ENCODE measurements at regions not wholly inside any gene's neighbourhood (a gene's known extent, or its start where the extent isn't known, plus 50 kb on each side); places are given as distances from the start of the nearest gene placed in this dataset.

DNA sequence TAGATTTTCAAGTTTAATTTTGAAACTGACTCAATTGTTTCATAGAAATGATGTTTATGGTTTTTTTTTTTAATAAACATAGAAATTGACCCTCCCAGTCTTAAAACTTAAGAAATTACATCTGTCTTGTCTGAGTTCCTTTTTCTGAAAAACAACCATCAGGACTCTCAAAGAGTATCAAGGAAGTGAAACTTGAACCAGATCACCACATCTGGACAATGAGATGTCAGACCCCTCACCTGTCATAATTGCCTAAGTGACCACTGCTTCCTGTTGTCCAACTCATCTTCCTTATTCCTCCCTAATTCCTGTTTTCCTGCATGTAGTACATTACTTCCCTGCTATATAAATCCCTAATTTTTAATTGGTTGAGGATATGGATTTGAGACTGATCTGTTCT lies 441.5 kb upstream of the ARHGEF26 start:
- DNase-seq (ENCODE audit: low read depth in 1 of 2, low spot score in 1 of 2) (no peak), ATAC-seq (no peak), FAIRE-seq (no peak)
- H3K4me2 ChIP-seq, result no peak overlapping the region
- POLR2A ChIA-PET, result no interaction called here
- H3K27ac ChIP-seq, result no peak overlapping the region
- TF ChIP-seq HOXA7 (CRISPR knock-in tag; IDR thresholded peaks at IDR 0.05) (no peak), KDM1A (IDR thresholded peaks at IDR 0.05; ENCODE audit: low read depth) (no peak), USF2 (IDR thresholded peaks at IDR 0.05) (no peak), FOXS1 (CRISPR knock-in tag; IDR thresholded peaks at IDR 0.05) (no peak), CBX8 (IDR thresholded peaks at IDR 0.05) (no peak), RCOR1 (IDR thresholded peaks at IDR 0.05; ENCODE audit: low read depth, low read length) (no peak), NR3C1 (IDR thresholded peaks at IDR 0.05) (no peak), EP300 (IDR thresholded peaks at IDR 0.05) (no peak), HDAC2 (IDR thresholded peaks at IDR 0.05) (no peak), HEYL (CRISPR knock-in tag; IDR thresholded peaks at IDR 0.05) (no peak), FOSB (CRISPR knock-in tag; IDR thresholded peaks at IDR 0.05) (no peak)
- TF ChIP-seq, protein P1, sequence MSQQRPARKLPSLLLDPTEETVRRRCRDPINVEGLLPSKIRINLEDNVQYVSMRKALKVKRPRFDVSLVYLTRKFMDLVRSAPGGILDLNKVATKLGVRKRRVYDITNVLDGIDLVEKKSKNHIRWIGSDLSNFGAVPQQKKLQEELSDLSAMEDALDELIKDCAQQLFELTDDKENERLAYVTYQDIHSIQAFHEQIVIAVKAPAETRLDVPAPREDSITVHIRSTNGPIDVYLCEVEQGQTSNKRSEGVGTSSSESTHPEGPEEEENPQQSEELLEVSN (IDR thresholded peaks at IDR 0.05; ENCODE audit: borderline replicate concordance, low read depth), result no peak
- TF ChIP-seq, protein P2, sequence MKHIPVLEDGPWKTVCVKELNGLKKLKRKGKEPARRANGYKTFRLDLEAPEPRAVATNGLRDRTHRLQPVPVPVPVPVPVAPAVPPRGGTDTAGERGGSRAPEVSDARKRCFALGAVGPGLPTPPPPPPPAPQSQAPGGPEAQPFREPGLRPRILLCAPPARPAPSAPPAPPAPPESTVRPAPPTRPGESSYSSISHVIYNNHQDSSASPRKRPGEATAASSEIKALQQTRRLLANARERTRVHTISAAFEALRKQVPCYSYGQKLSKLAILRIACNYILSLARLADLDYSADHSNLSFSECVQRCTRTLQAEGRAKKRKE (CRISPR knock-in tag; IDR thresholded peaks at IDR 0.05; ENCODE audit: low read depth), result no peak
- TF ChIP-seq, protein P3, sequence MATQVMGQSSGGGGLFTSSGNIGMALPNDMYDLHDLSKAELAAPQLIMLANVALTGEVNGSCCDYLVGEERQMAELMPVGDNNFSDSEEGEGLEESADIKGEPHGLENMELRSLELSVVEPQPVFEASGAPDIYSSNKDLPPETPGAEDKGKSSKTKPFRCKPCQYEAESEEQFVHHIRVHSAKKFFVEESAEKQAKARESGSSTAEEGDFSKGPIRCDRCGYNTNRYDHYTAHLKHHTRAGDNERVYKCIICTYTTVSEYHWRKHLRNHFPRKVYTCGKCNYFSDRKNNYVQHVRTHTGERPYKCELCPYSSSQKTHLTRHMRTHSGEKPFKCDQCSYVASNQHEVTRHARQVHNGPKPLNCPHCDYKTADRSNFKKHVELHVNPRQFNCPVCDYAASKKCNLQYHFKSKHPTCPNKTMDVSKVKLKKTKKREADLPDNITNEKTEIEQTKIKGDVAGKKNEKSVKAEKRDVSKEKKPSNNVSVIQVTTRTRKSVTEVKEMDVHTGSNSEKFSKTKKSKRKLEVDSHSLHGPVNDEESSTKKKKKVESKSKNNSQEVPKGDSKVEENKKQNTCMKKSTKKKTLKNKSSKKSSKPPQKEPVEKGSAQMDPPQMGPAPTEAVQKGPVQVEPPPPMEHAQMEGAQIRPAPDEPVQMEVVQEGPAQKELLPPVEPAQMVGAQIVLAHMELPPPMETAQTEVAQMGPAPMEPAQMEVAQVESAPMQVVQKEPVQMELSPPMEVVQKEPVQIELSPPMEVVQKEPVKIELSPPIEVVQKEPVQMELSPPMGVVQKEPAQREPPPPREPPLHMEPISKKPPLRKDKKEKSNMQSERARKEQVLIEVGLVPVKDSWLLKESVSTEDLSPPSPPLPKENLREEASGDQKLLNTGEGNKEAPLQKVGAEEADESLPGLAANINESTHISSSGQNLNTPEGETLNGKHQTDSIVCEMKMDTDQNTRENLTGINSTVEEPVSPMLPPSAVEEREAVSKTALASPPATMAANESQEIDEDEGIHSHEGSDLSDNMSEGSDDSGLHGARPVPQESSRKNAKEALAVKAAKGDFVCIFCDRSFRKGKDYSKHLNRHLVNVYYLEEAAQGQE (IDR thresholded peaks at IDR 0.05), result no peak
- H3K4me3 ChIP-seq, result no peak overlapping the region
- H3K4me1 ChIP-seq, result no peaks in the 10 kb centered on the region
- CTCF ChIA-PET, result no interaction called here
- H3K9me3 ChIP-seq, result no peaks in the 10 kb centered on the region

DNA sequence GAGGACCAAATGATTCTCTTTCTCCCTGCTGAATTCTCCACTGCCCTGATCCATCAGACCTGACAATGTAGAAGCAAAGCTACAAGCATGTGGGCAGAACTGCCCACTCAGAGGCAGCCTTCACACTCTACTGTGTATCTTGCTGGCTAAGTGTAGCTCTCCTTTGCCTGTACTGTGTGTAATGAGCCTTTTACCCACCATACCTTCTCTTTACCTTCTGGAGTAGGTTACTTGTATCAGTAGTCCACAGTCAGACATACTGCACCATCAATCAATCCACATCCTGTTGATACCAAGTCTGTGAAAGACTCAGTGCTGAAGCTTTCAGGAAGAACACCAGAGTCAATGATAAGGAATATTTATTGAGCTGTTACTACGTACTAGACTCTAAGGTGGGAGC lies 440.7 kb upstream of the ARHGEF26 start:
- no peak overlapping the region for H3K4me2 ChIP-seq
- ATAC-seq (no peak), DNase-seq (ENCODE audit: low read depth in 1 of 2, low spot score in 1 of 2) (no peak), FAIRE-seq (no peak)
- no peaks in the 10 kb centered on the region for H3K4me1 ChIP-seq
- no peak overlapping the region for H3K4me3 ChIP-seq
- H3K9me3 ChIP-seq, result no peaks in the 10 kb centered on the region
- H3K27ac ChIP-seq, result no peak overlapping the region
- whole genome bisulfite sequencing (ENCODE audit: missing lambda C conversion rate), result 11% methylated on average over 1 of the region's 1 CpG
- POLR2A ChIA-PET, result no interaction called here
- CTCF ChIA-PET, result no interaction called here
- TF ChIP-seq, protein P2 (CRISPR knock-in tag; IDR thresholded peaks at IDR 0.05; ENCODE audit: low read depth), result no peak
- no peak for TF ChIP-seq SREBF2 (IDR thresholded peaks at IDR 0.05)
- TF ChIP-seq, protein P4, sequence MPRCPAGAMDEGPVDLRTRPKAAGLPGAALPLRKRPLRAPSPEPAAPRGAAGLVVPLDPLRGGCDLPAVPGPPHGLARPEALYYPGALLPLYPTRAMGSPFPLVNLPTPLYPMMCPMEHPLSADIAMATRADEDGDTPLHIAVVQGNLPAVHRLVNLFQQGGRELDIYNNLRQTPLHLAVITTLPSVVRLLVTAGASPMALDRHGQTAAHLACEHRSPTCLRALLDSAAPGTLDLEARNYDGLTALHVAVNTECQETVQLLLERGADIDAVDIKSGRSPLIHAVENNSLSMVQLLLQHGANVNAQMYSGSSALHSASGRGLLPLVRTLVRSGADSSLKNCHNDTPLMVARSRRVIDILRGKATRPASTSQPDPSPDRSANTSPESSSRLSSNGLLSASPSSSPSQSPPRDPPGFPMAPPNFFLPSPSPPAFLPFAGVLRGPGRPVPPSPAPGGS (IDR thresholded peaks at IDR 0.05), result no peak
- no peak for TF ChIP-seq EHF (CRISPR knock-in tag; IDR thresholded peaks at IDR 0.05)

All from A549 (cell line).